ENCODE measurements at regions not wholly inside any gene's neighbourhood (a gene's known extent, or its start where the extent isn't known, plus 50 kb on each side); places are given as distances from the start of the nearest gene placed in this dataset.

DNA sequence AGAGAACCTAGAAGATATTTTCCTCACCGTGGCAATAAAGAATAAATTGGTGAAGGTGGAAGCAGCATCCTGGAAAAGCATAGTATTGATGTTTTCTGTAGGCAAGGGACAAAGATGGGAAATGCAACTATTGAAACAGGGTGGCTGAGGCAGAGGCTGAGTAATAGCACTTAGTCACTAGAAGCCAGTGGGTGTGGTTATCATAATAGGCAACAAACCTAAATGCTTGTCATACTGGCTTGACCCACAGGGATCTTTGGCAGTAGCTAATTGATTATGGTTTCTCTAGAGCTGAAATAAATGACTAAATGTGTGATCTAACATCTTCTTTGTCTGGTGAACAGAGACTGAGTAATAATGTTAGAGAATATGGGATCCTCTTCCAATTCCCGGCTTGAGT is 353.6 kb upstream of the RPS6KA3 start:
- TF ChIP-seq CTCF (IDR thresholded peaks at IDR 0.05) (no peak), POLR2A (IDR thresholded peaks at IDR 0.05) (no peak)
